WTC11 (cell line): ENCODE measurements at regions not wholly inside any gene's neighbourhood (a gene's known extent, or its start where the extent isn't known, plus 50 kb on each side); places are given as distances from the start of the nearest gene placed in this dataset.

Experiments used
- ATF2 ChIP-seq: sonication (generic); formaldehyde crosslinking; IDR thresholded peaks from 2 replicates; pipeline ENCODE4 v1.8.1; 2022; ENCODE audit warnings: low read depth, missing genetic modification reagents, borderline replicate concordance
- CDX4 ChIP-seq: fragments of 250-450 bp; sonication (Bioruptor Pico); IDR thresholded peaks from 2 replicates; pipeline ENCODE4 v1.9.0; 2021; ENCODE audit warnings: moderate library complexity, mild to moderate bottlenecking, inconsistent platforms, borderline replicate concordance
- CTCF ChIP-seq: fragments of 200-600 bp; IDR thresholded peaks from 2 replicates; pipeline ENCODE4 v1.8.0; 2022; ENCODE audit warnings: antibody characterized with exemption
- NR1H2 ChIP-seq: sonication (generic); formaldehyde crosslinking; IDR thresholded peaks from 2 replicates; pipeline ENCODE4 v1.9.0; 2021; ENCODE audit warnings: mild to moderate bottlenecking, moderate library complexity, missing genetic modification reagents
- OVOL2 ChIP-seq: fragments of 250-450 bp; sonication (Bioruptor Pico); IDR thresholded peaks from 2 replicates; pipeline ENCODE4 v1.9.0; 2021; ENCODE audit warnings: mild to moderate bottlenecking, borderline replicate concordance
- RELA ChIP-seq: sonication (generic); formaldehyde crosslinking; IDR thresholded peaks from 2 replicates; pipeline ENCODE4 v1.8.1; 2022; ENCODE audit warnings: missing genetic modification reagents, mild to moderate bottlenecking, borderline replicate concordance
- ZBTB43 ChIP-seq: sonication (generic); formaldehyde crosslinking; IDR thresholded peaks from 2 replicates; pipeline ENCODE4 v1.8.1; 2023; ENCODE audit warnings: mild to moderate bottlenecking, missing genetic modification reagents
- ZNF263 ChIP-seq: sonication (generic); formaldehyde crosslinking; IDR thresholded peaks from 2 replicates; pipeline ENCODE4 v1.8.1; 2022; ENCODE audit warnings: low read depth, mild to moderate bottlenecking, moderate library complexity, missing genetic modification reagents
- ZNF512 ChIP-seq: sonication (generic); formaldehyde crosslinking; IDR thresholded peaks from 2 replicates; pipeline ENCODE4 v1.8.1; 2022; ENCODE audit warnings: missing genetic modification reagents, borderline replicate concordance

GRCh38 chr2:37770797-37771196 is 99.4 kb upstream of the CDC42EP3 start:
- TF ChIP-seq CTCF (no peak), ATF2 (CRISPR knock-in tag) (no peak), NR1H2 (CRISPR knock-in tag) (no peak), OVOL2 (no peak), ZBTB43 (no peak), CDX4 (no peak), RELA (no peak), ZNF512 (no peak), ZNF263 (CRISPR knock-in tag) (no peak)
